ENCODE measurements at regions not wholly inside any gene's neighbourhood (a gene's known extent, or its start where the extent isn't known, plus 50 kb on each side); places are given as distances from the start of the nearest gene placed in this dataset.
A peak's percentile ranks its signal among the peaks of the same experiment; 100 is the strongest.

GRCh38 chr1:69294171-69294570 is 273.6 kb upstream of the LRRC7 start:
- H3K27ac ChIP-seq: no peak overlapping the region
- TF ChIP-seq CTCF (IDR thresholded peaks at IDR 0.05): no peak
- TF ChIP-seq ZFX (IDR thresholded peaks at IDR 0.05; ENCODE audit: borderline replicate concordance): no peak

- peak overlapping the region; percentile 39 for H3K27ac ChIP-seq
- TF ChIP-seq CTCF (IDR thresholded peaks at IDR 0.05) (no peak), ZFX (IDR thresholded peaks at IDR 0.05; ENCODE audit: borderline replicate concordance) (no peak)
Measured at GRCh38 chr1:69295265-69295664, 272.5 kb upstream of the LRRC7 start.

GRCh38 chr1:69305621-69306020 is 262.1 kb upstream of the LRRC7 start:
- H3K27ac ChIP-seq: no peak overlapping the region
- TF ChIP-seq ZFX (IDR thresholded peaks at IDR 0.05; ENCODE audit: borderline replicate concordance) (no peak), CTCF (IDR thresholded peaks at IDR 0.05) (peak; percentile 41)

GRCh38 chr1:69312055-69312732 is 255.5 kb upstream of the LRRC7 start:
- H3K27ac ChIP-seq: no peak overlapping the region
- TF ChIP-seq CTCF (IDR thresholded peaks at IDR 0.05): no peak
- TF ChIP-seq ZFX (IDR thresholded peaks at IDR 0.05; ENCODE audit: borderline replicate concordance): no peak

- TF ChIP-seq ZFX (IDR thresholded peaks at IDR 0.05; ENCODE audit: borderline replicate concordance) (no peak), CTCF (IDR thresholded peaks at IDR 0.05) (no peak)
Measured at GRCh38 chr1:69313118-69313517, 254.6 kb upstream of the LRRC7 start.

GRCh38 chr1:69315416-69315815 is 252.3 kb upstream of the LRRC7 start:
- TF ChIP-seq CTCF (IDR thresholded peaks at IDR 0.05): no peak
- TF ChIP-seq ZFX (IDR thresholded peaks at IDR 0.05; ENCODE audit: borderline replicate concordance): no peak
- H3K27ac ChIP-seq: no peak overlapping the region

More at GRCh38 chr1:69313118-69313517, 254.6 kb upstream of the LRRC7 start:
- no peak overlapping the region for H3K27ac ChIP-seq

- TF ChIP-seq ZFX (IDR thresholded peaks at IDR 0.05; ENCODE audit: borderline replicate concordance): no peak
- no peak for TF ChIP-seq CTCF (IDR thresholded peaks at IDR 0.05)
- H3K27ac ChIP-seq: no peak overlapping the region
Measured at GRCh38 chr1:69315823-69316222, 251.9 kb upstream of the LRRC7 start.

Measured in 22Rv1 (cell line).